GM21381 (cell line): ENCODE measurements at regions not wholly inside any gene's neighbourhood (a gene's known extent, or its start where the extent isn't known, plus 50 kb on each side); places are given as distances from the start of the nearest gene placed in this dataset.
A peak's percentile ranks its signal among the peaks of the same experiment; 100 is the strongest.

ENCODE experiments used
- ATAC-seq: cut with Tn5 transposase; IDR thresholded peaks from one replicate; pipeline ENCODE4 v1.9.1; 2021; ENCODE audit warnings: mild to moderate bottlenecking, moderate library complexity; ENCODE audit not compliant: unreplicated experiment

- ATAC-seq: no peak
Observed at GRCh38 chr12:98453492-98453891, 61.9 kb upstream of the TMPO start.

- ATAC-seq: no peak
Observed at GRCh38 chr12:98456041-98456440, 59.3 kb upstream of the TMPO start.

GRCh38 chr12:98456576-98457573 lies 58.5 kb upstream of the TMPO start:
- peak; percentile 81 for ATAC-seq

- no peak for ATAC-seq
Observed at GRCh38 chr12:98464190-98464589, 51.2 kb upstream of the TMPO start.

GRCh38 chr12:98465505-98465904 lies 49.9 kb upstream of the TMPO start:
- ATAC-seq: no peak
